GM12874 (cell line): ENCODE measurements at regions not wholly inside any gene's neighbourhood (a gene's known extent, or its start where the extent isn't known, plus 50 kb on each side); places are given as distances from the start of the nearest gene placed in this dataset.

Experiments used
- CTCF ChIP-seq: IDR thresholded peaks from 2 replicates; pipeline ENCODE4 v1.5.1; 2011; ENCODE audit warnings: low read depth, mild to moderate bottlenecking, control low read depth, low read length, moderate library complexity; ENCODE audit not compliant: insufficient read depth

GRCh38 chr2:65880436-65880835, 448.0 kb upstream of the SPRED2 start:
- no peak for TF ChIP-seq CTCF

GRCh38 chr2:65878011-65878340, 445.6 kb upstream of the SPRED2 start:
- TF ChIP-seq CTCF, result no peak

- TF ChIP-seq CTCF, result no peak
Measured at GRCh38 chr2:65877331-65878010, 445.1 kb upstream of the SPRED2 start.

GRCh38 chr2:65876114-65876513, 443.7 kb upstream of the SPRED2 start:
- no peak for TF ChIP-seq CTCF

- TF ChIP-seq CTCF, result no peak
Measured at GRCh38 chr2:65870826-65871225, 438.4 kb upstream of the SPRED2 start.

- no peak for TF ChIP-seq CTCF
Measured at GRCh38 chr2:65869296-65869695, 436.9 kb upstream of the SPRED2 start.

- TF ChIP-seq CTCF, result no peak
Measured at GRCh38 chr2:65868177-65868576, 435.8 kb upstream of the SPRED2 start.
